B cell (primary cell): ENCODE measurements at regions not wholly inside any gene's neighbourhood (a gene's known extent, or its start where the extent isn't known, plus 50 kb on each side); places are given as distances from the start of the nearest gene placed in this dataset.

Experiments used
- ATAC-seq: fragments of 200-7000 bp; cut with Tn5 transposase; one replicate; pipeline ENCODE4 v1.10.0; 2021; ENCODE audit warnings: low read depth, mild to moderate bottlenecking, moderate number of reproducible peaks, moderate library complexity
- CTCF ChIA-PET: fragments of 350-600 bp; sonication (Branson Sonifier 250); formaldehyde crosslinking; loops from one replicate; lab custom pipeline; 2021; ENCODE audit warnings: antibody characterized with exemption, inconsistent platforms; lab: Charles Lee
- POLR2A ChIA-PET: fragments of 350-600 bp; sonication (Branson Sonifier 250); formaldehyde crosslinking; loops from one replicate; lab custom pipeline; 2021; ENCODE audit warnings: antibody characterized with exemption; lab: Charles Lee
- DNase-seq: peaks from one replicate; pipeline ENCODE4 v3.0.0; 2013
- H2AFZ ChIP-seq: 2 replicates; pipeline ENCODE4 v1.6.1; 2012; ENCODE audit warnings: mild to moderate bottlenecking, low read depth, low read length; ENCODE audit not compliant: insufficient read depth, poor library complexity, severe bottlenecking
- H3K27ac ChIP-seq, 2 donors: 1 replicate in 1 of 2; 2 replicates in 1 of 2; pipeline ENCODE4 v1.5.1; 2012 to 2013; ENCODE audit warnings: low read length in 2 of 2, mild to moderate bottlenecking in 2 of 2, moderate library complexity in 1 of 2
- H3K27me3 ChIP-seq, 4 experiments: fragments of 200-600 bp in 1 of 4; sonication (generic) in 1 of 4; replicated peaks in 1 of 4; 1 replicate in 2 of 4; 2 replicates in 2 of 4; pipeline versions ENCODE4 v1.6.1 to v1.7.0; 2013 to 2016; ENCODE audit warnings: low read length in 3 of 4, mild to moderate bottlenecking in 2 of 4, mixed read lengths in 1 of 4, moderate library complexity in 1 of 4; ENCODE audit not compliant: insufficient read depth in 4 of 4, control insufficient read depth in 3 of 4; ENCODE audit errors: control extremely low read depth in 1 of 4
- H3K36me3 ChIP-seq, 2 experiments: replicated peaks in 1 of 2; 1 replicate in 1 of 2; 2 replicates in 1 of 2; pipeline versions ENCODE4 v1.6.1 to v1.7.1; 2013; ENCODE audit warnings: low read length in 1 of 2; ENCODE audit not compliant: insufficient read depth in 2 of 2, control insufficient read depth in 1 of 2; ENCODE audit errors: control extremely low read depth in 1 of 2, extremely low read depth in 1 of 2
- H3K4me1 ChIP-seq, 2 donors: fragments of 200-600 bp in 1 of 2; sonication (generic) in 1 of 2; 1 replicate in 1 of 2; 2 replicates in 1 of 2; pipeline versions ENCODE4 v1.5.1 to v1.6.1; 2013 to 2017; ENCODE audit warnings: low read length in 2 of 2; ENCODE audit not compliant: control insufficient read depth in 2 of 2, insufficient read depth in 2 of 2
- H3K4me2 ChIP-seq: replicated peaks from 2 replicates; pipeline ENCODE3; 2012; ENCODE audit warnings: mild to moderate bottlenecking, low read depth, low read length; ENCODE audit not compliant: poor library complexity, severe bottlenecking
- H3K4me3 ChIP-seq, 5 experiments: fragments of 200-600 bp in 1 of 5; sonication (generic) in 1 of 5; 1 replicate in 3 of 5; 2 replicates in 2 of 5; pipeline versions ENCODE4 v1.5.1 to v1.7.0; 2011 to 2016; ENCODE audit warnings: low read length in 4 of 5, mild to moderate bottlenecking in 4 of 5, low read depth in 2 of 5, control low read depth in 1 of 5, moderate library complexity in 1 of 5; ENCODE audit not compliant: insufficient read depth in 1 of 5; ENCODE audit errors: control extremely low read depth in 1 of 5, extremely low read depth in 1 of 5
- H3K79me2 ChIP-seq: fragments of 200-600 bp; sonication (generic); one replicate; pipeline ENCODE4 v1.6.0; 2016; ENCODE audit warnings: low read length; ENCODE audit not compliant: control insufficient read depth, insufficient read depth
- H3K9ac ChIP-seq: fragments of 200-600 bp; sonication (generic); 2 replicates; pipeline ENCODE4 v1.6.1; 2017; ENCODE audit warnings: mild to moderate bottlenecking, low read length, moderate library complexity
- H3K9me3 ChIP-seq, 3 donors: one replicate each; pipeline versions ENCODE4 v1.6.1 to v1.7.1; 2013; ENCODE audit warnings: low read length in 2 of 3; ENCODE audit not compliant: control insufficient read depth in 2 of 3, insufficient read depth in 1 of 3; ENCODE audit errors: control extremely low read depth in 1 of 3
- H4K20me1 ChIP-seq: 2 replicates; pipeline ENCODE4 v1.6.0; 2012; ENCODE audit warnings: mild to moderate bottlenecking, low read length; ENCODE audit not compliant: insufficient read depth, control insufficient read depth, poor library complexity, severe bottlenecking
- H3K27ac Mint-ChIP-seq: one replicate; pipeline ENCODE4 v1.8.0; 2021; ENCODE audit warnings: mixed read lengths
- H3K27me3 Mint-ChIP-seq: one replicate; pipeline ENCODE4 v1.8.0; 2021; ENCODE audit warnings: mixed read lengths
- H3K4me1 Mint-ChIP-seq: one replicate; pipeline ENCODE4 v1.8.0; 2021; ENCODE audit warnings: mixed read lengths
- H3K4me3 Mint-ChIP-seq: one replicate; pipeline ENCODE4 v1.8.0; 2021; ENCODE audit warnings: mixed read lengths
- H3K9me3 Mint-ChIP-seq: one replicate; pipeline ENCODE4 v1.8.0; 2022; ENCODE audit warnings: mixed read lengths; ENCODE audit not compliant: insufficient read depth
- EZH2 ChIP-seq: IDR thresholded peaks from 2 replicates; pipeline ENCODE4 v1.6.1; 2012; ENCODE audit warnings: borderline replicate concordance, low read depth, mild to moderate bottlenecking, moderate library complexity, low read length; ENCODE audit not compliant: insufficient read depth, poor library complexity, severe bottlenecking
- WGBS: methylation state at CpG from one replicate; pipeline ENCODE4 v1.1.5; 2013; ENCODE audit warnings: missing lambda C conversion rate; ENCODE audit not compliant: insufficient coverage; 5-methylcytosine and 5-hydroxymethylcytosine counted together
- intact Hi-C: fragments of 100-400 bp; cut with micrococcal nuclease; formaldehyde crosslinking; loops from one replicate; pipeline ENCODE4 v1.10.0; 2022
- TF ChIP-seq, protein P1 (sequence below): fragments of 200-600 bp; IDR thresholded peaks from one replicate; pipeline ENCODE4 v1.8.0; 2022; ENCODE audit warnings: antibody characterized with exemption, mild to moderate bottlenecking

DNA sequence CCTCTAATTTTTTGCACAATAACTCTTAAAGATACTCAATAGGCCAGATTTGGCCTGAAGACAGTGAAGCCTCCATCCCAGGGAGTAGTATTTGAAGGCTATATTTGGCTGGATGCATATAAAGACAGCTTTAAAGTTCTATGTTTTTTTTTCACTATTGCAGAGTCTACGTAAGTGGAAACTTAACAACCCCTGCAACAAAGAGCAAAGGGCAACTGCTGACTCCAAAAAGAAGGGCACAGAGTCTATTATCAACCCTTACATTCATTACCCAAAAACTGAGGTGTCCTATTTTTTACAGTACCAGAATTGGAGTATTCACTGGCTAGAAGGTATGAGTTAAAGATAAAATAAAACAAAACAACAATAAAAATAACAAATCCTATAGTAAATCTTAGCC, 329.8 kb upstream of the PKN2 start:
- Histone ChIP-seq H3K36me3 (no peaks in the 10 kb centered on the region), H3K4me2 (no peak overlapping the region), H3K9ac (no peak overlapping the region), H3K4me1 (no peaks in the 10 kb centered on the region), H3K4me3 (no peak overlapping the region), H3K79me2 (no peaks in the 10 kb centered on the region), H3K27ac (no peak overlapping the region), H3K27me3 (no peaks in the 10 kb centered on the region), H4K20me1 (no peaks in the 10 kb centered on the region), H3K9me3 (no peaks in the 10 kb centered on the region), H2AFZ (no peak overlapping the region)
- DNase-seq (no peak), ATAC-seq (no peak)
- Mint-ChIP-seq H3K9me3 (no peaks in the 10 kb centered on the region), H3K4me3 (no peak overlapping the region), H3K27me3 (no peaks in the 10 kb centered on the region), H3K27ac (no peak overlapping the region), H3K4me1 (no peaks in the 10 kb centered on the region)
- ChIA-PET POLR2A (no interaction called here), CTCF (no interaction called here)
- intact Hi-C loops, result no loop called here
- TF ChIP-seq EZH2, result no peak
- TF ChIP-seq, protein P1, sequence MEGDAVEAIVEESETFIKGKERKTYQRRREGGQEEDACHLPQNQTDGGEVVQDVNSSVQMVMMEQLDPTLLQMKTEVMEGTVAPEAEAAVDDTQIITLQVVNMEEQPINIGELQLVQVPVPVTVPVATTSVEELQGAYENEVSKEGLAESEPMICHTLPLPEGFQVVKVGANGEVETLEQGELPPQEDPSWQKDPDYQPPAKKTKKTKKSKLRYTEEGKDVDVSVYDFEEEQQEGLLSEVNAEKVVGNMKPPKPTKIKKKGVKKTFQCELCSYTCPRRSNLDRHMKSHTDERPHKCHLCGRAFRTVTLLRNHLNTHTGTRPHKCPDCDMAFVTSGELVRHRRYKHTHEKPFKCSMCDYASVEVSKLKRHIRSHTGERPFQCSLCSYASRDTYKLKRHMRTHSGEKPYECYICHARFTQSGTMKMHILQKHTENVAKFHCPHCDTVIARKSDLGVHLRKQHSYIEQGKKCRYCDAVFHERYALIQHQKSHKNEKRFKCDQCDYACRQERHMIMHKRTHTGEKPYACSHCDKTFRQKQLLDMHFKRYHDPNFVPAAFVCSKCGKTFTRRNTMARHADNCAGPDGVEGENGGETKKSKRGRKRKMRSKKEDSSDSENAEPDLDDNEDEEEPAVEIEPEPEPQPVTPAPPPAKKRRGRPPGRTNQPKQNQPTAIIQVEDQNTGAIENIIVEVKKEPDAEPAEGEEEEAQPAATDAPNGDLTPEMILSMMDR, result no peak
- WGBS, result no CpG with 5 or more reads among the region's 1 CpG

DNA sequence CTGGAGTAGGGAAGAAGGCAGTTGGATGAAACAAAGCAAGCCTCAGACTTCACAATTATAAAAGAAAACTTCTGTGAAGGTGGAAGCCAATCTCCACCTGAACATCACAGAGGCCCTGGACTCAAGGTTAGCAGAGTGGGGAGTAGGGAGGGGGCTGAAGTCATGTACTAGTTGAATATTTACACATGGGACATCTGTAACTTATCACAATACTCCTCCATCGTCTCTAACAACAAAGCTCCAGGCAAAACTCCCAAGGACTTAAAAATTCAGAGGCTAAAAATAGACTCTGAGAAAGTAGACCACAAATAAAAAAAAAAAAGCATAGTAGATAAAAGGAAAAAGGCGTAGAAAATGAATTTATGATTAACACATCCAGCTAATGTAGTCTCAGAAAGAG, 326.3 kb upstream of the PKN2 start:
- H3K4me3 ChIP-seq, result no peak overlapping the region
- no peaks in the 10 kb centered on the region for H3K4me1 ChIP-seq
- TF ChIP-seq, protein P1, result no peak
- TF ChIP-seq EZH2, result no peak
- intact Hi-C loops, result no loop called here
- Mint-ChIP-seq H3K27ac (no peak overlapping the region), H3K4me1 (no peaks in the 10 kb centered on the region), H3K27me3 (no peaks in the 10 kb centered on the region), H3K9me3 (no peaks in the 10 kb centered on the region), H3K4me3 (no peak overlapping the region)
- H3K27me3 ChIP-seq, result no peaks in the 10 kb centered on the region
- no peaks in the 10 kb centered on the region for H3K36me3 ChIP-seq
- no peak overlapping the region for H2AFZ ChIP-seq
- H3K9ac ChIP-seq, result no peak overlapping the region
- WGBS, result no CpG with 5 or more reads among the region's 2 CpGs
- H4K20me1 ChIP-seq, result no peaks in the 10 kb centered on the region
- no peak overlapping the region for H3K27ac ChIP-seq
- H3K4me2 ChIP-seq, result no peak overlapping the region
- POLR2A ChIA-PET, result no interaction called here
- ATAC-seq (no peak), DNase-seq (no peak)
- H3K79me2 ChIP-seq, result no peaks in the 10 kb centered on the region
- CTCF ChIA-PET, result no interaction called here
- H3K9me3 ChIP-seq, result no peaks in the 10 kb centered on the region
